ENCODE measurements at regions not wholly inside any gene's neighbourhood (a gene's known extent, or its start where the extent isn't known, plus 50 kb on each side); places are given as distances from the start of the nearest gene placed in this dataset.

GRCh38 chr7:156001496-156002260 is 189.4 kb upstream of the SHH start:
- DNase-seq: no peak

GRCh38 chr7:156000601-156001396 is 188.5 kb upstream of the SHH start:
- DNase-seq: no peak

DNA sequence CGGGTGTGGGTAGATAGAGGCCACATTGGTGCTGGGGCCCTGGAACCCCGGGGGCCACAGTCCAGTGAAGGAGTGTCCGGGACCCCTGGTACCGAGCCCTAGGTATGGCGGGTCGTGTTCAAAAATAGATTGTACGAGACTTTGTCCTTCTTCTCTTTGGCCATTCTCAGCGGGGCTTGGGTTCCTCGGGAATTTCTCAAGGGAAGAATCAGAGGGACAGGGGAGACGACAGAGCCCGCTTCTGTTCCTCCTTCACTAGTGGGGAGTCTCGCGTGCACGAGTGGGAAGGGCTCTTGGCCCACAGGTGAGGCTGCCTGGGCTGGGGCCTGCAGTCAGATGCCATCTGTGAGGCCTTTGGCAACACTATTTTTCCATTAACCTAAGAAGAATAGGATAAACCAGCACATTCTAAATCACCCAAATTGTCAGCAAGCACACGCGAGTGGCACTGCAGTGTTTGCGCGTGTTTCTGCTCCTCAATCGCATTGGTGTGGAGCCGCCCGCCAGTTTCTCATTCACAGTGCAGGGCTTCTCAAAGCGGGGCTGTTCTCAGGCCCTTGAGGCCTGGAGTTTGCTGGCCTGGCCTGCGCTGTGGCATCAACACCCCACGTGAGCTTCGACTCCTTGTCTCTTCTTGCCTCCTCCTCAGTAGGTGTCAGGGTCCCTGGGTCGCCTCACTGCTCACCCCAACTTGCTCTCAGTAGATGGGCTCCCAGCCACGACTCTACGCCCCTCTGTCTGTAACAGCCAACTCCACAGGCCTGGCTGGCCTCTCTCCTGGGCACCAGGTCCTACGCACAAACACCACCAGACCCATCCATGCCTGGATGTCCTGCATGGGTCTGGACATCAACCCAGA is 187.6 kb upstream of the SHH start:
- DNase-seq: no peak

DNA sequence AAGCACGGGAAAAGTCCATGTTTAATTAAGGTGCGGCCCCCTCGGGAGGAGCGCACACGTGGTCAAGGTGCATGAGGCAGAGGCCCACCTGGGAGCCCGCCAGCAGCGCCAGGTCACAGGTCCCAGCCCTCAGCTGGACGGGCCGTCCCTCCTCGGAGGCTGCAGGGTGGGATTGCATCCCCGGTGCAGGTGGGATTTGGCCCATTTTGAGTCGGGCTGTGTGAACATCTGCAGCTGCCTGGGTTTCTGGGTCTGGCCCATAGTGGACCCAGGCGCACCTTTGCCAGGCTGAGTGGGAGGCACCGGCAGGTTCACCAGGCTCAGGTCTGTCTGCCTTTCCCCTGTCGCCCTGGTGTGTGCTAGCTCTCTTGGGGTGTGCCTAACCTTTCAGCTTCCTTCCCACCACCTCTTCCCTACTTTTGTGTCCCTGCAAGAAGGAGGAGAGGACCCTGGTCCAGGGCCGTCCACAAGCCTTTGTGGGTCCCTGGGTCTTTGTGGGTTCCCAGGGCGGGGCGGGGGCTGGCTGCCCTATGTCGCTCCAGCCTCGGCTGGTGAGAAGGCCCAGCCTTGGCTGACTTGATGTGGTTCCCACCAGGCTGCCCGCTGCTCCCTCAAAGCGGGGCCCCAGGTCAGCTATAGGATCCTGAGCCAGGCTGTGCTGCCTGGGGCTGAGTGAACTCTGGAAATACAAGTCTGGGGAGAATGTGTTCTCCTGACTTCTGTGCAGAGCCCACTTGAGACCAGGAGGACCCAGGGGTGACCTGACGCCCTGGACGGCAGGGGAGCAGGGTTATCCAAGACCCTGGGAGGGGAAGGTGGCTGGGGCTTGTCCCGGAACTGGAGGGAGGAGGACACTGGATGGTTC is 186.7 kb upstream of the SHH start:
- no peak for DNase-seq

- DNase-seq: no peak
These were observed 186.0 kb upstream of the SHH start for GRCh38 chr7:155998328-155998691.

DNA sequence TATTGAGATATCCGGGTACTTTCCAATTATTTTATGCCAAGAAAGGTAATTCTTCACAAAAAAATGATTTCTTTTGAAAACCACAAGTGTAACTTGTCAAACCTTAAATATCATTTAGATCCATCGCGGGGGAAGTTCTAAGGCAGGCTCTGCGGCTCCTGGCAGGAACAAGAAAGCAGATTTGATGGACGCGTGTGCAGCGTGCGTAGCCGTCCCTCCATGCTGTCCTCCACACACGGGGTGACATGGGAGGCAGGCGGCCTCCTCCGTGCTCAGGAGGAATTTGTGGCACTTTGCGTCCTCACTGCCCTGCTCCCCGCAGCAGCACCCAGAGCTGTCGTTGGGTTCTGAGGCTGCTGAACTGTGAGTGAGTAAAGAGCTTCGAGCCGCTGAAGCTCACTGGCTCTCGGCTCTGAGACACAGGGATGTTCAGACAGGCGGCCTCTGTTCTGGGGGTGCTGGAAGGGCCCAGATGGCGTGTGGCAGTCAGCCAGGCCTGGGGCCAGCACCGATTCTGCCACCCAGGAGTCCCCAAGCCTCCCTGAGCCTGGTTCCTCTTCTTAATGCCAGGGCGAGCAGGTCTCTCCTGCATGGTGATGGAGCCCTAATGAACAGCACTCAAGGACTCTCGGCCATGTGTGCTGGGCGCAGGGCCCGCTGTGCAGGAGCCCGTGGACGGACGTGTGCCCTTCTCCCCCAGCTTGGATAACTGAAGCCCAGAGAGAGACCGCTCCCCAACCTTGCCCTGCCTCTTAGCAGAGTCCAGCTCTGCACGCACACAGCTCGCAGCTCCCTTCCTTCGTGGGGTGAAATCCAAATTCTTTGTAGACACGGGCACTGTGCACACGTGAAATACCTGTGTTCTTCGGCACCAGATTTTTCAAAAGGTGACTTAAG is 185.4 kb upstream of the SHH start:
- no peak for DNase-seq

DNA sequence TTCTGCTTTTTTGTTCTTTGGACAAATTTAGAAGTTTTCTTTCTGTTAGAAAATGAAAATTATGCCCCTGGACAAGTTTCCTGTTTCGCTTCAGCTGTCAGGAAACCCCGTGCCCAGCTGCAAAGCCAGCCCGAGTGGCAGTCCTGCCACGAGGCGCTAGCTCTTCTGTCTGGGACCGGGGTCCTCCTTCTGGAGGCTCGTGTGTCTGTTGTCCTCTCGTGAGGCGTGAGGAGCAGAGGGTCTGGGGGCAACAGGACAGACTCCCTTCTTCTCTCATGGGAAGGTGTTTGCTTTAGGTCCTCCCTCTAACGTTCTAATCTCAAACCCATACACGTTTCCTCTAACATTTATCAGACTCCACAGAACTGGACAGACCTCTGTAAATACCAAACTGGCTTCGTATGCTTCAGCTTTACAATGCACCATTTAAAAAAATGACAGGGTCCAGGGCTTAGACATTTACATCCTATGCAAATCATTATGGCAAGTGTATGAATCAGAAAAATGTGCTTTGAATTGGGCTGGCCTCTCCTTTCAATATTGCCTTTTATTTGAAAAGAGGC is 184.5 kb upstream of the SHH start:
- DNase-seq: no peak

DNA sequence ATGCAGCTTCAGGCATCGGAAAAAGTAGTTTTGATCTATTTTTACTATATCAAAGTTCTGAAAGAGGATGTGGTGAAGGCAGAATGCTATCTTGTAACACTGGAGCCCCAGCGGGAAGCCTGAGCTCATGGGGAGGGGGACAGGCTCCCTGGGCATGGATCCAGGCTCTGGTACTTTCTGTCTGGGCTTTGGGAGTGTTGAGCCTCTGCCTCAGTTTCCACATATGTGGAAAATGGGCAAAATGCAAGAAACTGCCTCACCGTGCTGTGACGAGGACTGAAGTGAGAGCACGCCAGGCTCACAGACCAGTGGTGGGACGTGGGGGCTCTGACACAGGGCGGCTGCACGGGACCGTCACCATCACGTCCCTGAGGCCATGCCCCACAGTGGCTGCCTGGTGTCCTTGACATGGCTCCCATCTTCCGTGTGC is 182.9 kb upstream of the SHH start:
- DNase-seq: no peak

DNA sequence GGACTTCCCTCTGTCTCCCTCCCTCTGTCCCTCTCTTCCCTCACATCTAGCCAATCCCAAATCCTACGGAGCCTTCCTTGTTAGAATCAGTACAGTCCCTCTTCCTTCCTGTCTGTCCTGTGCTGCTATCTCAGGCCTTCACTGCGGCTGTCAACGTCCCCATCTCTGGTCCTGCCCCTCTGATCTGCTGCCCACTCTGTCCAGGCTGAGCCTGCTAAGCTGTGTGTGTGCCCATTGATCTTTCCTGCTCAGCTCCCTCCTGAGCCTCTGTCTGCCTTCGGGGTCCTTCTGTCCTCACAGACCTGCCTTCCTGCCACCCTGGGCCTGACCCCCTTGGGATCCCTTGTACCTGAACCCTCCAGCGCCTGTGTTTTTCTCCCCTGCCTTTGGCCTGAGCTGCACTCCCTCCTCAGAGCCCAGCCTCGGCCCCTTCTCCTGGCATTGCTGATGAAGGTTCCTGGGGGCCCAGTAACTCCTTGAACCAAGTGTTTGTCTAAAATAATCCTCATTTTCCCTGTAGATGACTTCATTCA is 182.1 kb upstream of the SHH start:
- DNase-seq: no peak

DNA sequence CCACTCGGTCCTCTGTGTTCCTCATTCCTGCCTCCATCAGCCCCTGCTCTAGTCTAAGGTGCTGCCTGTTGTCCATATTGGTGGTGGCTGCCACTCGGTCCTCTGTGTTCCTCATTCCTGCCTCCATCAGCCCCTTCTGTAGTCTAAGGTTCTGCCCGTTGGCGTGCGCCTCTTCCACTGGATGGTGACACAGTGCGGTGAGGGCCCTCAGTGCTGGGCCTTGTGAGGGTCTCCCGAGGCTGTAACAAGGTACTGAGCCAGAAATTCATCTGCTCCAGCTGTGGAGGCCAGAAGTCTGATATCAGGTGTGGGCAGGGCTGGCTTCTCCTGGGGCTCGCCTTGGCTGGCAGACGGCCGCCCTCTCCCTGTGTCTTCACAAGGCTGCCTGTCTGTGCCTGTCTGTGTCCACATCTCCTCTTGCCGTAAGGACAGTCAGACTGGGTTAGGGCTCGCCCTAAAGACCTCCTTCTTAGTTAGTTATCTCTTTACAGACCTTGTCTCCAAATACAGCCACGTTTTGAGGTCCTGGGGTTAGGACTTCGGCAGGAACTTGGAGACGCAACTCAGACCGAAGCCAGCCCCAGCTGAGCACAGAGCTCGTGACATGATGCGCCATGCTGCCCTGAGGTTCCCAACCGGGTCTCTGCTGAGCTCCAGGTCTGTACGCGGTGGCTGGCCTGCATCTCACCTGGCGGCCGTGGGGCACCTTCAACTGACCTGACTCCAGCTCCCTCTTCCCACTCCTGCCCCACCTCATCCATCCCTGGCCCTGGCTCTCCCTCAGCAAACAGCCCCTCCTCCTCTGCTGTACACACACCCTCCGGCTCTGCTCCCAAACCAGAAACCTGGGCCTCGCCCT is 181.4 kb upstream of the SHH start:
- no peak for DNase-seq

DNA sequence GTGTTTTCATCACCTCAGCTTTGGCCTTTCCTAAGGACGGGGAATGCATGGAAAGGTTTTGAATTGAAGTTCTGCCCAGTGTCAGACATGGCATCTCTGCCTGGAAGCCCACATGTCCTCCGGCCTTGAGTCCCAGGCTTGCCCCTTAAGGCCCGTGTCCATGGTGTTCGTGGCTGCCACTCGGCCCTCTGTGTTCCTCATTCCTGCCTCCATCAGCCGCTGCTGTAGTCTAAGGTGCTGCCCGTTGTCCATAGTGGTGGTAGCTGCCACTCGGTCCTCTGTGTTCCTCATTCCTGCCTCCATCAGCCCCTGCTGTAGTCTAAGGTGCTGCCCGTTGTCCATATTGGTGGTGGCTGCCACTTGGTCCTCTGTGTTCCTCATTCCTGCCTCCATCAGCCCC is 180.7 kb upstream of the SHH start:
- no peak for DNase-seq

GRCh38 chr7:155992538-155992937 is 180.3 kb upstream of the SHH start:
- DNase-seq: no peak

DNA sequence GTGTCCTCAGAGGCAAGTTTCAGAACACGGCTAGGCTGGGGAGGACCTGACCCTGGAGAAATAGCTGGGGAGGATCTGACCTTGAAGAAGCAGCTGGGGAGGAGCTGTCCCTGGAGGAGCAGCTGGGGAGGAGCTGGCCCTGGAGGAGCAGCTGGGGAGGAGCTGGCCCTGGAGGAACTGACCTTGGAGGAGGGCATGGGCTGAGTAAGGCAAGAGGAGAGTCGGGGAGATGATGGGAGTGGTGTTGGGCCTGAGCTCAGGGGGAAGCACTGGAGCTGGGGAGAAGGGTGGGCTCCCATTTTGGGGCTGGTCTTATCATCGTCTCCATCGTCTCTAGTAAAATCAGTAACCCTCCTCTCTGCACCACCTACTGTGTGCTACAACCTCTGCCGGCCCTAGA is 179.8 kb upstream of the SHH start:
- no peak for DNase-seq

DNA sequence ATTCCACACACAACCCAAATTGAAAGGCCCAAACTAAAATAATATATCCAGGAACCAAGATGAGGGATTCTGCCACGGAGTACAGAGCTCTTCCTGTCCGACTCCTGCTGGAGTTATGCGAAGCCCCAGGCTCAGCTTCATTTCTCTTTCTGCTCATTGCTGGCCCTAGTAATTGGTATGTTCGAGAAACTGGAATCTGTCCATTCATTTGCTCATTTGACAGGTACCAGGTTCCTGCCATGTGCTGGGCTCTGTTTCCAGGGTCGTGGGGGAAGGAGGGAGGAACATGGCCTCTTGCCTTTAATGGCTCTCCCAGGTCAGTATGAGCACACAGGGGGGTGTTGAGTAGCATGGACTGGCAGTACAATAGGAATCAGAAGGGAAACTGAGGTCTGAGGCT is 179.2 kb upstream of the SHH start:
- no peak for DNase-seq

GRCh38 chr7:155988416-155988815 is 176.2 kb upstream of the SHH start:
- DNase-seq: no peak

DNA sequence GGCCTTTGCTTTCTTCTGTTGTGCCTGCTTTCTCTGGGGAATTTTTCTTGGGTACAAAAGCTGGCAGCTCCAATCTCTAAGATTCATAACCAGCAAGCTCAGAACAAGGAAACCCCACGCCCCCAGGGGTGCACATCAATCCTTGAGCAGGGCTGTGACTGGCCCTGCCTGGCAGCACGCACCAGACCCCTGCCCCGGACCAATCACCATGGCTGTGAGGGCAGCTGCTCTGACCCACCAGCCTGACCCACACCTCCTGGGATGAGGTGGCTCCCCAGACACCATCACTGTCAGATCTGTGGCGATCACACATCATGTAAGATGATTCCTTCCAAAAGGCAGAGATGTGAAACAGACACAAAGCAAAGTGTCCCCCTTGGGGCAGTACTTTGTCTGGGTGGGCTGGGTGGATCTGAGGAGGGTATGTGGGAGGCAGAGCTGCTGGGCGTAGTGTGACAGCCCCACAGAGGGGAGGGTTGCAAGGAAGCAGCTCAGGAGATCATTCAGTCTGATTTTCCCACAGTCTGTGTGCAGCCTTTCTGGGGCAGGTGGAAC is 175.5 kb upstream of the SHH start:
- no peak for DNase-seq

GRCh38 chr7:155986497-155987160 is 174.4 kb upstream of the SHH start:
- no peak for DNase-seq

GRCh38 chr7:155985518-155986250 is 173.4 kb upstream of the SHH start:
- no peak for DNase-seq
